Stimulated activated CD4-positive, alpha-beta T cell treated with anti-CD3 and anti-CD28 coated beads, TNF-alpha, amount 100 ng/mL, for 24 hours (primary cell): ENCODE measurements at regions not wholly inside any gene's neighbourhood (a gene's known extent, or its start where the extent isn't known, plus 50 kb on each side); places are given as distances from the start of the nearest gene placed in this dataset.

Experiments
- DNase-seq, 3 experiments: peaks; one replicate each; pipeline ENCODE4 v3.0.0-alpha.2; 2020; ENCODE audit warnings: low read depth in 3 of 3

GRCh38 chr11:19472679-19473078 is 231.9 kb upstream of the E2F8 start:
- DNase-seq: no peak

DNA sequence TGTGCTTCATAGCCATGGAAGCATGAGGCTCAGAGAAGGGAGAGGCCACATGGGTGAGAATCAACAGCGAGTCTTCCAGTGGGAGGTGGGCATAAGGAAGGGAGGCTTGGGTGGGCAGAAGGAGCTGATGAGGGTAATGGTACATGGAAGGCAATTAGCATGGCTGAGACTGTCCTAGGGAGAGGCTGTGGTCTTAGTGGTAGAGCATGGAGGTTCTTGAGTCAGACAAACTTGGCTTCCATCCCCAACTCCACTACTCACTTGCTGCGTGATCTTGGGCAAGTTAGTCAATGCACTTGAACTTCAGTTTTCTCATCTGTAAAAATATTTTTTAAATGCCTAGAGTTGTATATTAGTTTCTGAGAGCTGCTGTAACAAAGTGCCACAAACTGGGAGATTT is 227.2 kb upstream of the E2F8 start:
- no peak for DNase-seq

DNA sequence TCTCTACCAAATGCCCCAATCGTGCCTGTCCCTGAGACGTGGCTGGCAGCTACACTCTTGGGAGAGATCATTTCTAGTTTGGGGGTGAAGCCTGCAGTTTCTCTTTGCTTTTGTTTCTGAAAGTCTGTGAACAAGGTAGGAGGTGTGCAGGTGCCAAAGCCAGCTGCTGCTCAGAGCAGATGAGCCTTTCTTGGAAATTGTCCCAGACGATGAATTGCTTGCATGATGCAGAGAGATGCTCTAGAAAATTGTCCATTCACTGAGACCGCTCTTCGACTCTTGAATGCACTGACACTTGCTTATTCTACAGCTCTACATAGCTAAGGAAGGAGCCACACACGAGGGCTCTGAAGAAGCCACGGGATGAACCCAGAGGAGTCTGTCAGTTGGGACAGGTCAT is 225.6 kb upstream of the E2F8 start:
- no peak for DNase-seq

GRCh38 chr11:19463976-19464375 is 223.2 kb upstream of the E2F8 start:
- DNase-seq: no peak

DNA sequence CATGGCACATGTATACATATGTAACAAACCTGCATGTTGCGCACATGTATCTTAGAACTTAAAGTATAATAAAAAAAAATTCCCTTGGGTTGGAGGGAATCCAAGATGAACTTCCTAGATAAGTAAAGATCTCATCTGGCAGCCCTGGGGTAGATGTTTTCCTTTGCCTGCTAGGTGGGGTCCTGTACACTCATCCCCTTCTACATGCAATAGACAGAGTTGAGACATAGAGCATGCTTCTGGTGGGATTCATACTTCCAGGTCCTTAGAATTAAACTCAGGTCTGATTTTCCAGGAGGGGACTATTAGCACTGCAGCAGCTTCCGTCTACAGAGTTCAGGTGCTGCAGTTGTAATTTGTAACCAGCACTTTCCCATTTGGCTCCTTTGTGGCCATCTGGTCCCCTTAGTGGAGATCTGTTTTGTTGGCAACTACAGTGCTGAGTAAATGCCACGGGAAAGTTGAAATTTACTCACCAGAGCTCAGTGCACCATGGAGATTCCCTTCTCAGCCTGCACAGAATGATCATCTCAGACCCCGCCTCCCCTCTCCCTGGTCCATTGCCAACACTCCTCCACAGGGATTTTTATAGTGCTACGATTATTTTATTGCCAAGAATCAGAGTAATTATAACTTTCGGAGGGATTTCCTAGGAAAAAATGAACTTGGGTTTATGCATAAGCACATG is 220.1 kb upstream of the E2F8 start:
- DNase-seq: no peak

DNA sequence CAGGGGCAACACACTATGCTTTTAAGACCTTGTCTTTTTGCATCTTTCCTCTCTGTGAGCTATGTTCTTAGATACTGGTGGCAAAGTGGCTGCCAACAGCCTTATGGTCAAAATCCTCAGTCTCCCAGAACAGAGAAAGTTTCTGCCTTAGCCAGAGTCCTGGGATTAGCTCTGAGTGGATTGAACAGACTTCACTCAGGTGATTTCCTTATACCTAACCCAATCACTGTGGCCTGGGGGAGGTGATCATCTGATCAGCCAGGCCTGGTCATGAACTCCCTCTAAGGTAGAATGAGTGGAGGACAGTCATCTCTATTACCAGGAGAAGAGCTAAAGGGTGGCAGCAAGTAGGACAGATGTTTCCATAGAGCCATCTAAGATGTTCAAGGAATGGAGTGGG is 218.5 kb upstream of the E2F8 start:
- no peak for DNase-seq

- no peak for DNase-seq
These were observed 218.0 kb upstream of the E2F8 start for GRCh38 chr11:19458721-19459120.

GRCh38 chr11:19458231-19458630 is 217.5 kb upstream of the E2F8 start:
- DNase-seq: no peak

- no peak for DNase-seq
These were observed 215.0 kb upstream of the E2F8 start for GRCh38 chr11:19455731-19456130.

DNA sequence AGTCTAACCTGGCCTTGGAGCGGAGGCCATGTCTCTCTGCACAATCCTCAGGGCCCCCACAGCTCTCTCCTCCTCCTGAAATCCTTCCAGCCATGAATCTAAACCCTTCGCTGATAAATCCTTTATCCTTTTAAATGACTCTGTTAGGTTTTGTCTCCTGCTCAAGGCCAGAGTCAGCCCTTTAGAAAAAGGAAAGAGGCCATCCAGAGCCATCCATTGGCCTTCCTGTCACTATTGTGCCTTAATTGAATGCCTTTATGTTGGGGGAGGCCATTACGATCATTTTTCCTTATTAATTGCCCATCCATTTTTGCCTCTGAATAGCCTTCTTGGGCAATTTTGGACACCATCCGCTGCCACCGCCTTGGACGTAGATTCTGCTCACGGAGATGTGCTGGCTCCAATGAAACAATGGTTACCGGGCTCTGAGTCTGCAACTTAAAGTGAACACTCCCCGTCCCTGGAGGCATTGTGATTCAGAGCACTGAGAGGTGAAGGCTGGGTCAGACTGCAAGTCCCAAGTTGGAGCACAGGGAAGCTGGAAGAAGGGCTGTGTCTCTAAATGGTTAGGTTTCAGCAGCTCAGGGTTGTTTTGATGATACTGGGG is 213.0 kb upstream of the E2F8 start:
- DNase-seq: no peak

DNA sequence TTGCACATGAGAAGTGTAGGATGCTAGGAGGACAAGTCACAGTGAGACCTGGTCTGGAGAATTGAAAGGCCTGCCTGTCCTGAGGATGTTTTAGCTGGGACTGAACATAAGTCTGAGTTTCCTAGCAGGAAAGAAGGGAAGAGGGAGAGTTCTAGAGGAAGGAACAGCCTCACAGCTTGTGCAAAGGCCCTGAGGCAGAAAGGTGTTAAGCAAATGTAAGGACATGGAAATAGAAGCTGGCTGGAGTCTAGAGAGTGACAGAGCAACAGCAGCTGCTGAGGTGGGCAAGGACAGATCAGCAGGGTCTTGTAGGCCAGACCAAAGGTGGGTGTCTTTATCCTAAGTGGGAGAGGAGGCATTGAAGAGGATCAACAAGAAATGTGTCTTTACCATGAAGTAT is 210.9 kb upstream of the E2F8 start:
- no peak for DNase-seq

GRCh38 chr11:19450282-19450681 is 209.5 kb upstream of the E2F8 start:
- DNase-seq: no peak

DNA sequence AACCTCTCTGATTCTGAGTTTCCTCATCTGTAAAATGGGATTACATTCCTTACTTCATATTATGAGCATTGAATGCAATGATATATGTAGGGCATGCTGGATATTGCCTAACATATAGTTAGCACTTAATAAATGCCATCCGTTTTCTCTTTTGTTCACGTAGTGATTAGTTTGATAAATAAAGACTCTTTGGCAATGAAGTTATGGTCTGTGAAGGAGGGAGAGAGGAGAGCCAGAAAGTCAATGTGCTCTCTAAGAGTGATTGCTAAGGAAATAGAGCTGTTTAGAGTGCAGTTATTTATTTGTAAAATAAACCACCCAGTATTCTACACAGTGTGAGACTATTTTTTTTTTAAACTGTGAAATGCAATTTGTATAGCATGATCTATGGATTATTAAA is 207.9 kb upstream of the E2F8 start:
- no peak for DNase-seq

DNA sequence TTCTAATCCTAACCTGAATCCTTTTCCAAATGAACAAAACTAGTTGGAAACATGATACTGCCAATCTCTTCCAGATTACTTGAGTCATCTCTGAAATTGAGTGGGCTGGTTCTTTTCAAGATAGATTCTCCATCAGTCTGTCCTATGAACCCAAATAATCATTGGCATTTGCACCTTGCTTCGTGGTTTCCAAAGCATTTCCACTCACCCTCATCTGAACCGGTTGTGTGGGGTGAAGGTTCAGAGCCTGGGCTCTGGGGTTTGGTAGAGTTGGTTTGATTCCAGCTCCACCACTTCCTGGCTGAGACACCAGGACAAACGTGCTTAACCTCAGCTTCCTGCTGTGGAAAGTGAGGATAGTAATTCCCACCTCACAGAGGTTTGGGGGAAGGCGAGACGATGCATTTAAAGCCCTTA is 206.4 kb upstream of the E2F8 start:
- DNase-seq: no peak

GRCh38 chr11:19445771-19446170 is 205.0 kb upstream of the E2F8 start:
- DNase-seq: no peak

DNA sequence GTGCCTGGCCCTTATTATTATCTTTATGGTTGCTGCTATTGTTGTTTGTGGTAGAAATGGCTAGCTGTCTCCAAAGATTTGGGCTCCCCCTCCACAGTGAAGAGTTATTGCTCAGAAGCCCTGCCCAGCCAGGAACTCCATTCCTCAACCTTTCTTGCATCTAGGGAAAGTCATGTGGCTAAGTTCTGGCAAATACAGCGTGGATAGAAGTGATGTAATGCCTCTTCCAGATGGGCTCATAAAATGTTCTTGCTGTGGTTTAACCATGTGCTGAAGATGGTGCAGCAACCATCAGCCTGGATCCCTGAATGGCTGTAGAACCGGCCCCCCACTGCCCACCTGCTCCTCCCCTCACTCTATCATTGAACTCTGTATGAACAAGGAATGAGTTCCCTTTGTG is 203.5 kb upstream of the E2F8 start:
- no peak for DNase-seq

DNA sequence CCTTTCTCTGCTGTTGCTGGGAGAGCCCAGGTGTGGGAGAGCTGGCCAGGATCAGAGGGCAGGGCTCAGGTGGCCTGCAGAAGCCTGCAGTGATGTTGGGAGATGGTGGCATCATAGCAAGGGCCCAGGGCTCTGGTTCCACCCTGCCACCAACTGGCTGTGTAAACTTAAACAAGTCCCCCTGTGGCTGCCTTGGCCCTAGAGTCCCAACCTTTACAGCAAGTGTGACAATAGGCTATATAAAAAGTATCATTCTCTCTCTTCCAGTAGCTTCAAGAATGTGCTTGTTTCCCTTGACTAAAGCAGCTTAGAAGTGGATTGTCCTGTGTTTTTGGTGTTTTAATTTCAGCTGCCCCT is 201.8 kb upstream of the E2F8 start:
- no peak for DNase-seq

- peak; percentile 2 to 59 (median 6) for DNase-seq
These were observed 201.2 kb upstream of the E2F8 start for GRCh38 chr11:19441752-19442553.

GRCh38 chr11:19441288-19441687 is 200.5 kb upstream of the E2F8 start:
- DNase-seq: no peak

- no peak for DNase-seq
These were observed 197.0 kb upstream of the E2F8 start for GRCh38 chr11:19437760-19438159.

- no peak for DNase-seq
These were observed 196.2 kb upstream of the E2F8 start for GRCh38 chr11:19436932-19437331.

GRCh38 chr11:19435306-19435989 is 194.7 kb upstream of the E2F8 start:
- DNase-seq: no peak

GRCh38 chr11:19433791-19434190 is 193.0 kb upstream of the E2F8 start:
- DNase-seq: no peak
